GM08714 (cell line): ENCODE measurements at regions not wholly inside any gene's neighbourhood (a gene's known extent, or its start where the extent isn't known, plus 50 kb on each side); places are given as distances from the start of the nearest gene placed in this dataset.

Experiments used
- H3K4me3 ChIP-seq: fragments of 200-500 bp; sonication (Bioruptor generic); 2 replicates; pipeline ENCODE4 v1.5.1; 2014; ENCODE audit warnings: mild to moderate bottlenecking, low read length, inconsistent platforms
- ZNF274 ChIP-seq: IDR thresholded peaks from 2 replicates; pipeline ENCODE4 v1.6.1; 2012; ENCODE audit warnings: mild to moderate bottlenecking, low read depth, low read length

- H3K4me3 ChIP-seq: no peak overlapping the region
- TF ChIP-seq ZNF274: no peak
Observed at GRCh38 chr11:23509821-23510220, 649.5 kb upstream of the CCDC179 start.

- no peak for TF ChIP-seq ZNF274
- H3K4me3 ChIP-seq: no peak overlapping the region
Observed at GRCh38 chr11:23519194-23519593, 658.9 kb upstream of the CCDC179 start.

GRCh38 chr11:23520226-23520960 is 660.1 kb upstream of the CCDC179 start:
- no peak for TF ChIP-seq ZNF274
- H3K4me3 ChIP-seq: no peak overlapping the region

GRCh38 chr11:23536907-23537306 is 676.6 kb upstream of the CCDC179 start:
- no peak overlapping the region for H3K4me3 ChIP-seq
- no peak for TF ChIP-seq ZNF274

GRCh38 chr11:23539556-23539955 is 679.3 kb upstream of the CCDC179 start:
- TF ChIP-seq ZNF274: no peak
- H3K4me3 ChIP-seq: no peak overlapping the region

- TF ChIP-seq ZNF274: no peak
Observed at GRCh38 chr11:23540101-23540561, 679.9 kb upstream of the CCDC179 start.

GRCh38 chr11:23542189-23542588 is 681.9 kb upstream of the CCDC179 start:
- no peak for TF ChIP-seq ZNF274

More at GRCh38 chr11:23540101-23540561, 679.9 kb upstream of the CCDC179 start:
- H3K4me3 ChIP-seq: no peak overlapping the region

GRCh38 chr11:23542816-23543215 is 682.5 kb upstream of the CCDC179 start:
- no peak for TF ChIP-seq ZNF274
- no peak overlapping the region for H3K4me3 ChIP-seq

More at GRCh38 chr11:23542189-23542588, 681.9 kb upstream of the CCDC179 start:
- no peak overlapping the region for H3K4me3 ChIP-seq

- no peak overlapping the region for H3K4me3 ChIP-seq
Observed at GRCh38 chr11:23543651-23544222, 683.5 kb upstream of the CCDC179 start.

GRCh38 chr11:23551706-23552105 is 691.4 kb upstream of the CCDC179 start:
- no peak for TF ChIP-seq ZNF274

More at GRCh38 chr11:23543651-23544222, 683.5 kb upstream of the CCDC179 start:
- TF ChIP-seq ZNF274: no peak

GRCh38 chr11:23554002-23554401 is 693.7 kb upstream of the CCDC179 start:
- H3K4me3 ChIP-seq: no peak overlapping the region
- TF ChIP-seq ZNF274: no peak

More at GRCh38 chr11:23551706-23552105, 691.4 kb upstream of the CCDC179 start:
- no peak overlapping the region for H3K4me3 ChIP-seq

GRCh38 chr11:23555085-23555484 is 694.8 kb upstream of the CCDC179 start:
- H3K4me3 ChIP-seq: no peak overlapping the region
- no peak for TF ChIP-seq ZNF274

- H3K4me3 ChIP-seq: no peak overlapping the region
- TF ChIP-seq ZNF274: no peak
Observed at GRCh38 chr11:23556163-23556750, 696.0 kb upstream of the CCDC179 start.

GRCh38 chr11:23563591-23563990 is 703.3 kb upstream of the CCDC179 start:
- no peak for TF ChIP-seq ZNF274
- no peak overlapping the region for H3K4me3 ChIP-seq

- H3K4me3 ChIP-seq: no peak overlapping the region
- TF ChIP-seq ZNF274: no peak
Observed at GRCh38 chr11:23564370-23564769, 704.1 kb upstream of the CCDC179 start.
